ENCODE measurements at regions not wholly inside any gene's neighbourhood (a gene's known extent, or its start where the extent isn't known, plus 50 kb on each side); places are given as distances from the start of the nearest gene placed in this dataset.

GRCh38 chr2:143835481-143835880 is 684.4 kb downstream of the ZEB2 start:
- no peak for DNase-seq (ENCODE audit: low read depth)
- no peak for TF ChIP-seq CTCF (IDR thresholded peaks at IDR 0.05; ENCODE audit: low read length, missing control alignments)
- H3K4me3 ChIP-seq (replicated peaks; ENCODE audit: low read depth, low read length) = no peak overlapping the region

GRCh38 chr2:143833015-143833660 is 686.8 kb downstream of the ZEB2 start:
- DNase-seq (ENCODE audit: low read depth) = no peak
- no peak overlapping the region for H3K4me3 ChIP-seq (replicated peaks; ENCODE audit: low read depth, low read length)
- no peak for TF ChIP-seq CTCF (IDR thresholded peaks at IDR 0.05; ENCODE audit: low read length, missing control alignments)

- no peak for DNase-seq (ENCODE audit: low read depth)
- no peak overlapping the region for H3K4me3 ChIP-seq (replicated peaks; ENCODE audit: low read depth, low read length)
- no peak for TF ChIP-seq CTCF (IDR thresholded peaks at IDR 0.05; ENCODE audit: low read length, missing control alignments)
These were observed 689.4 kb downstream of the ZEB2 start for GRCh38 chr2:143830476-143830875.

GRCh38 chr2:143828763-143829537 is 691.0 kb downstream of the ZEB2 start:
- DNase-seq (ENCODE audit: low read depth) = no peak
- no peak overlapping the region for H3K4me3 ChIP-seq (replicated peaks; ENCODE audit: low read depth, low read length)
- no peak for TF ChIP-seq CTCF (IDR thresholded peaks at IDR 0.05; ENCODE audit: low read length, missing control alignments)

- no peak overlapping the region for H3K4me3 ChIP-seq (replicated peaks; ENCODE audit: low read depth, low read length)
- no peak for DNase-seq (ENCODE audit: low read depth)
- no peak for TF ChIP-seq CTCF (IDR thresholded peaks at IDR 0.05; ENCODE audit: low read length, missing control alignments)
These were observed 695.1 kb downstream of the ZEB2 start for GRCh38 chr2:143824791-143825190.

- H3K4me3 ChIP-seq (replicated peaks; ENCODE audit: low read depth, low read length) = no peak overlapping the region
- no peak for TF ChIP-seq CTCF (IDR thresholded peaks at IDR 0.05; ENCODE audit: low read length, missing control alignments)
- no peak for DNase-seq (ENCODE audit: low read depth)
These were observed 694.7 kb downstream of the ARHGAP15 start for GRCh38 chr2:143823876-143824275.

All from fibroblast of pulmonary artery (primary cell).